ENCODE measurements at regions not wholly inside any gene's neighbourhood (a gene's known extent, or its start where the extent isn't known, plus 50 kb on each side); places are given as distances from the start of the nearest gene placed in this dataset.

GRCh38 chr9:106766616-106767015 is 96.3 kb upstream of the ZNF462 start:
- ChIA-PET POLR2A (no interaction called here), CTCF (no interaction called here)
- TF ChIP-seq CTCF (IDR thresholded peaks at IDR 0.05; ENCODE audit: insufficient read depth, low read length, missing control alignments), result no peak
- no peak overlapping the region for H3K4me3 ChIP-seq (ENCODE audit: low read depth, low read length)
- no peak for DNase-seq (ENCODE audit: low read depth, low spot score)

GRCh38 chr9:106769331-106769730 is 93.6 kb upstream of the ZNF462 start:
- CTCF ChIA-PET, result interaction anchor here (1.0 kb wide), 1 partner anchor 74 kb away, joined by 3 read pairs; no protein-coding TSS in a partner anchor
- POLR2A ChIA-PET, result no interaction called here
- no peak overlapping the region for H3K4me3 ChIP-seq (ENCODE audit: low read depth, low read length)
- no peak for TF ChIP-seq CTCF (IDR thresholded peaks at IDR 0.05; ENCODE audit: insufficient read depth, low read length, missing control alignments)
- no peak for DNase-seq (ENCODE audit: low read depth, low spot score)

GRCh38 chr9:106771608-106772007 is 91.4 kb upstream of the ZNF462 start:
- DNase-seq (ENCODE audit: low read depth, low spot score), result no peak
- ChIA-PET CTCF (no interaction called here), POLR2A (no interaction called here)
- H3K4me3 ChIP-seq (ENCODE audit: low read depth, low read length), result no peak overlapping the region
- no peak for TF ChIP-seq CTCF (IDR thresholded peaks at IDR 0.05; ENCODE audit: insufficient read depth, low read length, missing control alignments)

GRCh38 chr9:106772523-106773290 is 90.3 kb upstream of the ZNF462 start:
- no peak for DNase-seq (ENCODE audit: low read depth, low spot score)
- ChIA-PET POLR2A (no interaction called here), CTCF (no interaction called here)
- H3K4me3 ChIP-seq (ENCODE audit: low read depth, low read length), result no peak overlapping the region
- TF ChIP-seq CTCF (IDR thresholded peaks at IDR 0.05; ENCODE audit: insufficient read depth, low read length, missing control alignments), result no peak

- H3K4me3 ChIP-seq (ENCODE audit: low read depth, low read length), result no peak overlapping the region
- DNase-seq (ENCODE audit: low read depth, low spot score), result no peak
- ChIA-PET CTCF (no interaction called here), POLR2A (no interaction called here)
- TF ChIP-seq CTCF (IDR thresholded peaks at IDR 0.05; ENCODE audit: insufficient read depth, low read length, missing control alignments), result no peak
Measured at GRCh38 chr9:106773750-106774149, 89.2 kb upstream of the ZNF462 start.

GRCh38 chr9:106775960-106776359 is 87.0 kb upstream of the ZNF462 start:
- ChIA-PET CTCF (no interaction called here), POLR2A (no interaction called here)
- no peak overlapping the region for H3K4me3 ChIP-seq (ENCODE audit: low read depth, low read length)
- no peak for TF ChIP-seq CTCF (IDR thresholded peaks at IDR 0.05; ENCODE audit: insufficient read depth, low read length, missing control alignments)
- DNase-seq (ENCODE audit: low read depth, low spot score), result no peak
